Fibroblast of peridontal ligament (primary cell): ENCODE measurements at regions not wholly inside any gene's neighbourhood (a gene's known extent, or its start where the extent isn't known, plus 50 kb on each side); places are given as distances from the start of the nearest gene placed in this dataset.
"Not testable (repeated sequence)": the region's sequence is repeated elsewhere in the genome, so short reads cannot be mapped to it uniquely, and the experiment has no call there.

Experiments
- DNase-seq: peaks from one replicate; pipeline ENCODE4 v3.0.0-alpha.2; 2010; ENCODE audit errors: extremely low read depth

DNA sequence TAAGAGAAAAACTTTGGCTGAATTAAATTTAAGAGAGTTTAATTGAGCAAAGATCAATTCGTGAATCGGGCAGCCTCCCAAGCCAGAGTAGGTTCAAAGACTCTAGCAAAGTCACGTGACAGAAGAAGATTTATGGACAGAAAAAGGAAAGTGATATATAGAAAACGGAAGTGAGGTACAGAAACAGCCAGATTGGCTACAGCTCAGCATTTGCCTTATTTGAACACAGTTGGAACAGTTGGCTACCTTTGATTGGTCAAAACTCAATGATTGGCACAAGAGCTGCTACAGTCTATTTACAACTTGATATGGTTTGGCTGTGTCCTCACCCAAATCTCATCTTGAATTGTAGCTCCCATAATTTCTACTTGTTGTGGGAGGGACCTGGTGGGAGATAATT is 102.6 kb downstream of the PLG start:
- DNase-seq: no peak

DNA sequence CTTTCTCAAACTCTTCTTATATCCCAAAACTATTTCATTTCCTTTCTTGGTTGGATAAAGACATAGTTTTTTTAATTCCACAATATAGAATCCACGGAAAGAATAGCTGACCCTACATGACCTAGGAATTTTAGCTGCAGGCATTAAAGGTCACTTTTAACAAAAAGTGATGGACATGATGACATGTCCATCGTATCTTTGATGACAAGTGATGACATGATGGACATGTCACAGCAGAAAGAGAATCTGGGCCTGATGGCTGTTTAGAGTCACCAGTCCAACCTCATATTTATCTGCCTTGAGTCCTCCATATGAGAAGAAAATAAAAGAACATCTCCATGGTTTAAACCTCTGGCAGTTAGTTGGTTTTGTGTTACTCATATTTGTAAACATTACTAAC is 106.2 kb downstream of the PLG start:
- no peak for DNase-seq

DNA sequence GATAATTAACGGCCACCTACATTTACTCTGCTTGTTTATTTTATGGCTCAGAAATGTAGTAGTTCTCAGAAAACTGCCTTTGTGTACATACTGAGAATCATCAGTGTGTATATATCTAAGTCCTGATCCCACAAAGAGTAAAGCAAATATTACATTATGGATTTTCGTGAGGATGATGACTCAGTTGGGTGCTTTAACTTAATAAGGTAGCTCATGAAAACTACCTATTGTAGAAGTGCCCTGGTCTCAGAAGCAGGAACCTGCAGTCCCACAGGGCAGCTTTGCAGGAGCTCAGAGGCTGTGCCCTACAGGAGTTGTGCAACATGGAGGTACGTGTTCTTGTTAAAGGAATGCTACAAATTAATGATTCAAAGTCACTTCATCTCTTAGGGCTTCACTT is 108.2 kb downstream of the PLG start:
- DNase-seq: no peak

DNA sequence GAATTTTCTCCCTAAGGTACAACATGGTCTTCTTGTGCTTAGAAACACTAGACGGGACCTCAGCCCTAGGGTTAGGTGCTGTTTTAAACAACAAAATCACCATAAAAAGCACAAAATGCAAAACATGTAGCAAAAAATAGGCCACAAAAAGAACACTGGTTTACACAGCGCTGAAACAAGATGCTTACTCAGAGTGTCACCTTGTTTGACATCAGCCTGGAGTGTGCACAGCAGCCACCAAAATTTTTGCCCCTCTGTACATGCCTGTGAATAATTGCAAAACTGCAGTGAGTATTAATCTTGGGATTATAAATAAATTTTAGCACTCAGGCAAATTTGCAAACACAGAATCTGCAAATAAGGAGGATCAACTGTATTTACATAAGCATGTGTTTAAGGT is 110.1 kb downstream of the PLG start:
- DNase-seq: no peak

DNA sequence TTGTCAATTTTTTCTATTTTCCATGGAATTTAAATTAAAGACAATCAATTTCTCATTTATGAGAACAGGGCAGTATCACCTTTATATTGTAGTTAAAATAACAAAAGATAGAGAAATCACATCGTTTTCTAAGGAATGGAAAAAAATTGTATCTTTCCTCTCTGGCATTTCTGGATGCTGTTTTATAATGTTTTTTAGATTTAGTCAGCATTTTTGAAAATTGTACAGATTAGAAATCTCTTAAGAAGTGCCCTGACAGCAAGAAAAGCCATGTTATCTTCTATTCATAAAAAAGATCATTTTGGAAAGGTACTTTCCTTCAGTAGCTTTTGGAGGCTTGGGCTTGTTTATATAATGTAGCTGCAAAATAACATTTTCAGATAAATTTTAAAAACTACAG is 116.9 kb downstream of the PLG start:
- no peak for DNase-seq

DNA sequence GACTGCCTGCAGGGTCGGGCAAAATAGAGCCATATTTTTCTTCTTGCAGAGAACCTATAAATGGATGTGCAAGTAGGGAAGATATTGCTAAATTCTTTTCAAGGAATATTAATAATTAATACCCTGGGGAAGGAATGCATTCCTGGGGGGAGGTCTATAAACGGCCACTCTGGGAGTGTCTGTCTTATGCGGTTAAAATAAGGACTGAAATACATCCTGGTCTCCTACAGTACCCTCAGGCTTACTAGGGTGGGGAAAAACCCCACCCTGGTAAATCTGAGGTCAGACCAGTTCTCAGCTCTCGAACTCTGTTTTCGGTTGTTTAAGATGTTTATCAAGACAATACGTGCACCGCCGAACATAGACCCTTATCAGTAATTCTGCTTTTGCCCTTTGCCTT is 118.6 kb downstream of the PLG start:
- DNase-seq: not testable (repeated sequence)

DNA sequence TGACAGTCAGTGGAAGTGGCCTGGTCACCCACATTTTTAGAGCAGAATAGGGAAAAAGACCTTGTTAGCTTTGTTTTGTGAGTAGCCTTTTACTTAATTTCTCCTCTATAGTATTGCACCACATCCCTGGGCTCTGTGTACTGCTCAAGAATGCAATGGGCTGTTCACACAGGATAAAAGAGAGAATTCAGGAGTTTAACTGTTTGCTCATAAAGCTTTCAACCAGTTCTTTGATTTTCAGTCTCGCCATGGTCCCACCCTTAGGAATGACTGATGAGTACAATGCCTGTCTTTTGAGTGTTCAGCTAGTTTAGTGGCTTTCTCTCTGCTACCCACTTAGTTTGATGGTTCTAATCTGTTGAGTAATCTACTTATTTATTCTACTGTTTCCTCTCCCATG is 129.7 kb downstream of the PLG start:
- no peak for DNase-seq

DNA sequence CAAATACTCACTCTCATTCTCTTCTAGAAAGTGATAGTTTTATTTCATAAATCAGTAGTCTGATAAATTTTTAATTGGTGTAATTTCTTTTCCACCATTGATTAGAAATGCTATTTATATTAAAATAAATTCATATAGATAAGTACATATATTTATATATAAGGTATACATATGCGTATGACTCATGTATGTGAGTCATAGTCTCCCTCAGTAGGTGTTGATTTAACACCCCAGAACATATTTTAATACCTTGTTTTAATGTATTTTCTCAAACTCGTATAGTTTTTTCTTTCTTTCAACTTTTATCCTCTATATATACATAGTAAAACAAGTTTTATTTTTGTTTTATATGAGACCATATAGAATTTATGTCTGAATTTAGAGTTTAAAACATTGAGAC is 130.4 kb downstream of the PLG start:
- no peak for DNase-seq

DNA sequence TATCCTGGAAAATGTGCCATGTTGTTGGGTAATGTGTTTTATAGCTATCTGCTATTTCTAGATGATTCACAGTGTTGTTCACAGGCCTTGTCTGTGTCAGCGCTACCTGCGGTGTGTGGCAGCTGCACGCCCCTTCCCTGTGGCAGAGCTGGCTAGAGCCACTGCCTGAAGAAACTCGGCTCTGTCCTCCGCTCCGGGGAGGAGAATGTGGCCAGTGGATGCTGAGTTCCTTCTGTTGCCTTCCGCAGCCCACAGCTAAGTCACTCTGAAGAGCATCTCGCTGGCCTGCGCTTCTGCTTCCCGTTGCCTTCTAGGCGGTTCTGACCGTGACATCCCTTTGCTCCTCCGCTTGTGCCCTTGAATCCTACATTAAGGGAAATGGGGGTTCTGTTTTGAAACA is 135.1 kb downstream of the PLG start:
- DNase-seq: no peak

DNA sequence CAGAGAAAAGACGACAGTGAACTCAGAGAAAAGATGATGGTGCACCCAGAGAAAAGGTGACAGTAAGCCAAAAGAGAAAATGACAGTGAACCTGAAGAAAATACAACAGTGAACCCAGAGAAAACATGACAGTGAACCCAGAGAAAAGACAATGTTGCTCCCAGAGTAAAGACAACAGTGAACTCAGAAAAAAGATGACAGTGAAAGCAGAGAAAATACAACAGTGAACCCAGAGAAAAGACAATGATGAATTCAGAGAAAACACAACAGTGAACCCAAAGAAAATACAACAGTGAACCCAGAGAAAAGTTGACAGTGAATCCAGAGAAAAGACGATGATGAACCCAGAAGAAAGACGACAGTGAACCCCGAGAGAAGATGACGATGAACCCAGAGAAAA is 140.5 kb upstream of the MAP3K4 start:
- DNase-seq: no peak

DNA sequence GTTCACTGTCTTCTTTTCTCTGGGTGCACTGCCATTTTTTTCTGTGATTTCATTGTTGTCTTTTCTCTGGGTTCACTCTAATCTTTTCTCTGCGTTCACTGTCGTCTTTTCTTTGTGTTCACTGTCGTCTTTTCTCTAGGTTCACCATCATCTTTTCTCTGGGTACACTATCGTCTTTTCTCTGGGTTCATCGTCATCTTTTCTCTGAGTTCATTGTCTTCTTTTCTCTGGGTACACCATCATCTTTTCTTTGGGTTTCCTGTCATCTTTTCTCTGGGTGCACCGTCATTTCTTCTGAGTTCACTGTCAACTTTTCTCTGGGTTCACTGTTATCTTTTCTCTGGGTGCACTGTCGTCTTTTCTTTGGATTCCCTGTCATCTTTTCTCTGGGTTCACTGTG is 137.6 kb upstream of the MAP3K4 start:
- DNase-seq: no peak

DNA sequence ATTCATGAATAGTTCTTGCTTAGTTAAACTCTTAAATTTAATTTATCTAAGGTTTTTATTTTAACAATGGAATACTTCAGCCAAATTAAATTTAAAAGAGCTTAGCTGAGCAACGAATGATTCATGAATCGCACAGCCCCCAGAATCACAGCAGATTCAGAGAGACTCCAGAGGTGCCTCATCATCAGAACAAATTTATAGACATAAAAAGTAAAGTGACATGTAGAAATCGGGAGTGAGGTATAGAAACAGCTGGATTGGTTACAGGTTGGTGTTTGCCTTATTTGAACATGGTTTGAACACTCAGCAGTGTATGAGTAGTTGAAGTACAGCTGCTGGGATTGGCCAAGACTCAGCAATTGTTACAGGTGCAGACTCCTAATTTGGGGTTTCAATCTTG is 132.7 kb upstream of the MAP3K4 start:
- no peak for DNase-seq

DNA sequence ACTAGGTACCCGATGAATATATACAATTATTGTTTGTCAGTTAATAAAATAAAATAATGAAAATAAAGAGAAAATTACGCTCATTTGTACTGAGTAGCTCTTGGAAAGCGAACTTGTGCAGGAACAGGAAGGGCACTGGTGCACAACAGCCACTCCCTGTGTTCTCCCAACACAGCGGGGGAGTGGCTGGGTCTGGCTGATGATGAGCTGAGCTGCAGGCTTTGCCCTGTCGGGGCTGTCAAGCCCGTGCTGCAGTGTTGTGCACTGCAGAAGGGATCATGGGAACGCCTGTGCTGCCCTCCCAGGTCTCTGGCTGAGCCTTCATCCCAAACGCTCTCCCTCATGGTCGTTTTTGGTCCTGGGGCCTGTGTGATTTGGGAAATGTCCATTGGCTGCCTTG is 131.7 kb upstream of the MAP3K4 start:
- no peak for DNase-seq

DNA sequence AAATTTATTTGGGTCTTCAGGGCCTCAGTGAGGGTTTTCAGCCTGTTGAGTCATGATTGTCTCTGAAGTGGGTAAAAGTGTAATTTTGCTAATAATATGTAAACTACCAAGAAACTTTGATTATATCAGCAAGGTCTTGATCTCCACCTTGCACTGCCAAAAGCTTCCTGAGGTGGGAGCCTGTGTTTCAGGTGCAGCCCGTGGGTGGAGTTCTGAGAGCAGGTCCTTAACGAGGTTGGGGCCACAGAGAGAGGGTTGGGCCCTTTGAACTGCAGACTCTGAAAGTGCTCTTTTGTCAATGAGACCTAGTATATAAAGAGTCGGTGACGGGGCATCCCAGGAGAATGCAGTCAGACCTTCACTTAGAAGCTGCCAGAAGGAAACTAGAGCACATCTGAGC is 129.7 kb upstream of the MAP3K4 start:
- DNase-seq: no peak

DNA sequence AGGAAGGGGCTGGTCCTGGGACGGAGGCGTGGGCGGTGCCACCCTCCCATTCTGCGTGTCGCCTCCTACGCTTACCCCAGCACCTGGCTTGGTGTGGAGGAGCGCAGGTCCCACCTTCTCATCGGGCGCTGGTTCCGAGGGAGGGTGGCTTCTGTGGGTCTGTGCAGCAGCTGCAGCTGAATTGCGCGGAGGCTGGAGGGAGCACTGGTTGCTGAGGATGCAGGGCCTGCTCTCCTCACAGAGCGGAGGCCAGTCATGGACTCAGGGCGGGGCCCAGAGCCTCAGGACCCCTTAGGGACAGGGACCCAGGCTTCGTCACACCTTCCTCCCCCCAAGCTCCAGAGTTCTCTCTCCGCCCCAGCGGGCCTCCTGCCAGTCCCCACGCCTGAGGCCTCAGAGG is 127.8 kb upstream of the MAP3K4 start:
- no peak for DNase-seq

DNA sequence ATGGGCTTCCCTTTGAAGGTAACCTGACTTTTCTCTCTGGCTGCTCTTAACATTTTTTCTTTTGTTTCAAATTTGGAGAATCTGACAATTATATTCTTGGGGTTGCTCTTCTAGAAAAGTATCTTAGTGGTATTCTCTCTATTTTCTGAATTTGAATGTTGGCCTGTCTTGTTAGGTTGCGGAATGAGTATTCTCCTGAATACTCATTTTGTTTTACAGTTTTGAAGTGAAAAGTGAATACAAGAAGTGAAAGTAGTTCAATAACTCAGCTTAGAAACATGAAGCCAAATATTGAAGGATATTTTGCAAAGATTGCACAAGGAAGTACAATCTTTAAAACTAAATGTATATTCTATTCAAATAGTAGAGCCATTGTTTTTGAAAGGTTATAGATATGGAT is 120.2 kb upstream of the MAP3K4 start:
- DNase-seq: no peak

DNA sequence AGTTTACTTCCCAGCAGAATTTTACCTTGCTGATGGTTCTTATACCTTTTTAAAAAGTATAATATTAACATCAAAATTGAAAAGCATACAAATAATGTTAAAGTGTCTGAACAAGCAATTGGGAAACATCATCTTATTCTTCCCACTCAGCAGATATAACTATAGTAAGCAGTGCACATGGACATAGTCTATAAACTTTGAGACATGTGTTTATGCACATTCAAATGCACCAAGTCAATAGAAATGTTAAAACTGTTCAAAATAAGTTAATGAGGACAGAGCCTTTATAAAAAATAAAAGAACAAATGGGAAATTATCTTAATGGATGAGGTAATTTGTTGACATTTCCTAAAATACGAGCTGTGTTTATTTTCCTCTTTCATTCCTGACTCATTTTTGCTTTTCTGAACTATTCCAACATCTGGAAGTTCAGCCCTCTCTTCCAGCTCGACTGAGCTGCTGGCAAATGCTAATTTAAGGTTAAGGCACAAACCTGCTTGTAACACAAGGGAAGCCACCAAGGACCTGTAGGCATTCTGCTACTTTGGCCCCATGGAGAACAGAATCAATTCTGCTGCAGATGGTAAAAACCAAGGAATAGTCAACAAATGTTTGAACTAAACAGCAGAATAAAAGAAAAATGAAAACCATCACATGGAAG is 110.3 kb upstream of the MAP3K4 start:
- no peak for DNase-seq

DNA sequence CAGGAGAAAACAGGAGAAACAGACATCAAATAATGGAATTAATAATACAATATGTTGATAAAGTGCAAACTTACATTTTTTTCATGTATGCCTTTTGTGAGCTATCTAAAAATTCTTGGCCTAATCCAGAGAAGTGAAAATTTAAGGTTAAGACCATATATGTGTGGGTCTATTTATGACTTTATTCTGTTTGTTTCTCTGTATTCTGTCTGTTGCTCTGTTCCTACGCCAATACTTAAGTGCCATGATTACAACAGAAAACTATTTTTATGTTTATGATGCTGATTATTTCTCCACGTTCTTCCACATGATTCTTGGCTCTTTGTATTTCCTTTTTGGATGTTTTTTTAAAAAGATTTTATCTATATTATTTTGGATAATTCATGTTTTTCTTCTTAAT is 109.6 kb upstream of the MAP3K4 start:
- no peak for DNase-seq

DNA sequence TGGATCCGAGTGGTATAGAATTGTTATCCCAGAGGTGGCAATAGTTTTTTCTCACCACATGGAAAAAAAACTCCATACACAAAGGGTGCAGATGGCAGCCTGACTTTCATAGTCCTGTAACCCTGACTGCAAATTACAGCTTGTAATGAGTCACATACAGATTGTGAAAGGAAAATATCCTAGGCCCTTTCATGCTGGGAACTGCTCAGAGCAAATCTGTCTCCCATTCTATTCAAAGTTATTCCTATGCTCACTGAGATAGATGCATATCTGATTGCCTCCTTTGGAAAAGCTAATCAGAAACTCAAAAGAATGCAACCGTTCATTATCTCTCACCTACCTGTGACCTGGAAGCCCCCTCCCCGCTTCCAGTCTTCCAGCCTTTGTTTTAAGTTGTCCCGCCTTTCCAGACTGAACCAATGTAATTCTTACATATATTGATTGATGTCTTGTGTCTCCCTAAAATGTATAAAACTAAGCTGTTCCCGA is 108.7 kb upstream of the MAP3K4 start:
- DNase-seq: no peak

DNA sequence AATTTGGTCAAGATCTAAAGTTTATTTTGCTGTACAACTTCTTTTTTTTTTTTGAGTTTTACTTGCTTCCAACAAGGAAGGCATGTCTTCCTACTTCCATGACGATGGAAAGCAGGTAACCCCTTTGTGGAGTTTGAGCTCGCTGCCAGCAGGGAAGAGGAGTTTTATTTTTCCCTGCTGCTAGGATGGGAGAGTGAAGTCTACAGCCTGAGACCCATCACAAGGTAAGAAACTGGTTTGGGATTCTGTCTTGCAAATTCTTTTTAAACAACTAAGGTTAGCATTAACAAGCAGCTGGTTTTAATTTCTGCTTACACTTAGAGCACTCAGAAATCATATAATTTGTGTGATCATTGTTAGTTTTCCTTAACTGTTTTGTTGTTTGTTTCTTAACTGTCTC is 108.0 kb upstream of the MAP3K4 start:
- DNase-seq: no peak

DNA sequence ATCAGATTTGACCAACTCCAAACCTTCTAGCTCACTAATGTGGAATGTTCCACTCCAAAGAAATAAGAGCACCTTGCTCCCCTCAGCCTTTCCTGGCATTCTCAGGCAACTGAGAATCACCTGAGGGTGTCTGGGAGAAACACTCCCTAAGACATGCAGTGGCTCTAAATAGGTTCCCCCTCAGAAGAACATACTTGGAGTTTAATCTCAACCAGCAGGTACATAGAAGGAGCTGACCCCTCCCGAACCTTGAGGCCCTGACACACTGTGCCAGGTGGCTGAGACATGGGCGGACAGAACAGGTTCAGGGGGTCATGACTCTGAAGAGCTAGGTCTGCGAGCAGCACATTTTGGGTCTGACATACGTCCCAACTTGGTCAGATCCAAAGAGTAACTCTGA is 107.6 kb upstream of the MAP3K4 start:
- no peak for DNase-seq

DNA sequence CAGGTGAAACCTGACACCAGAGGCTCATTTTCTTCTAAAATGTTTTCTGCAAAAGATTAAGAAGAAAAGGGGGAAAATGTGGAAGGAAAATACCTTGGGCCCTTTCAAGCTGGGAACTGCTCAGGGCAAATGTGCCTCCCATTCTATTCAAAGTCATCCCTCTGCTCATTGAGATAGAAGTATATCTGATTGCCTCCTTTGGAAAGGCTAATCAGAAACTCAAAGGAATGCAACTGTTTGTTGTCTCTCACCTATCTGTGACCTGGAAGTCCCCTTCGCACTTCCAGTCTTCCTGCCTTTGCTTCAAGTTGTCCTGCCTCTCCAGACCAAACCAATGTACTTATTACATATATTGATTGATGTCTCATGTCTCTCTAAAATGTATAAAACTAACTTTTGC is 102.4 kb upstream of the MAP3K4 start:
- not testable (repeated sequence) for DNase-seq

DNA sequence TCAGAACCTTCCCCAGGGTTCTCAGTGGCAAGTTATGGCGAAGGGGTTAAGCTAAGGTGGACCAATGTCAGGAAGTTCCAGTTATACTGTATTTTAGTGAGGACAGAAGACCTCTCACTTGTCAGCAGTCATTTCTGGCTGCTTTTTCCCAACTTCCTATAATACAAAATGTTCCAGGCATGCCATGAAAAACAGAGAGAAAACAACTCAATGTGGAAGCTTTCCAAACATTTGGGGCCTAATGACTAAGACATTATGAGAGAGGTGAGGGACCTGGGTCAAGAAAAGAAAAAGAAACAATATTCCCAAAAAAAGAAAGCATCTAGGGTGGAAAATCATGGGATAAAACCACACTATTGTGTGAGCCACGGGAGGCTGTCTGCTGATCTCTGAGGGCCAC is 99.9 kb upstream of the MAP3K4 start:
- DNase-seq: no peak

DNA sequence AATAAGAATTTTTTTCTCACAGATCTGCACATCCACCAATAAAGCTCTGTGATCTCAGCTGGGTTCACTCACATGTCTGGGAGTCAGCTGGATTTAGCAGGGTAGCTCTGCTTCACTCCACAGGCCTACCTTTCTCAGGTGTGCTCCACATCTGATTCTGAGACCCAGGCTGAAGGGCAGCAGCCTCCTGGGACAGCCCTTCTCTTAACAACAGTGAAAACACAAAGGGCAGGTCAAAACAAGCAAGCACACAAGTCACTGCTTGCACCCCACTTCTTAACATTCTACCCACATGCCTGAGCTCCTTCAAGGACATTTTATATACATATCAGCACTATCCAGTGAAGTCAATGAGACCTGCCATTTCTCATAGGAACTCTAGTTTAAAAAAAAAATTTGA is 96.0 kb upstream of the MAP3K4 start:
- no peak for DNase-seq
